Fibroblast of mammary gland (primary cell): ENCODE measurements at regions not wholly inside any gene's neighbourhood (a gene's known extent, or its start where the extent isn't known, plus 50 kb on each side); places are given as distances from the start of the nearest gene placed in this dataset.

Experiments used
- DNase-seq: peaks from one replicate; pipeline ENCODE4 v3.0.0-alpha.2; 2010; ENCODE audit warnings: low read depth
- H3K4me3 ChIP-seq: 2 replicates; pipeline ENCODE4 v1.5.1; 2011; ENCODE audit warnings: low read depth, mild to moderate bottlenecking, low read length, moderate library complexity; ENCODE audit not compliant: control insufficient read depth
- TF ChIP-seq, protein P1 (sequence below): conservative IDR thresholded peaks from 2 replicates; pipeline ENCODE4 v1.5.1; 2011; ENCODE audit warnings: low read depth, low read length, inconsistent platforms; ENCODE audit not compliant: control insufficient read depth, insufficient read depth

DNA sequence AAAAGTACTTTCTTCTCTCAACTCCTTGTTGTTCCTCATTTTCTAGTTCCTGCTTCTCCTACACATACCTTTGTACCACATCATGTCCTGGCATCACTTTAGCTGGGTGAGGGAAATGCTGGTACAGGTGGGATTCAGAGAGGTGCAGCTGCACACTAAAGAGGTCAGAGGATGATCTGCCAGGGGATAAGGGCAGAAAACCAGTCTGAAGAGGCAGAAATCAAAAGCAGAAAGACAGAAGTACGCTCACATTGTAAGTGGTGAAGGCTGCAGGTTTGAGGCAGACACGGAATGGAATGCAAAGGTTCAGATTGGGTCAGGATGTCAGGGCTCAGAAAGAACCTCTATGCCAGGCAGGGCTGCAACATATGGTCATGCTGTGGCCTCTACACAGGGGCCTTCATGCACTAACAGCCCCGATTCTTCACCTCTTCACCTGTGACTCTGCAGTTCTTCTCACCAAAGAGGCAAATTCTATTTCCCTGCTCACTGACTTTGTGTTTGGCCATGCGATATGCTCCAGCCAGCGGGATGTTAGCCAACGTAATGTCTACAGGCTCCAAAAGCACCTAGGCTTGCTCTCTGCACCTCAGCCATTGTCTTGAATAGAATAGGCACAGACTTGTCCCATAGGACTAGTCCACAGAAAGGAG lies 373.7 kb downstream of the NXPE2 start:
- TF ChIP-seq, protein P1, sequence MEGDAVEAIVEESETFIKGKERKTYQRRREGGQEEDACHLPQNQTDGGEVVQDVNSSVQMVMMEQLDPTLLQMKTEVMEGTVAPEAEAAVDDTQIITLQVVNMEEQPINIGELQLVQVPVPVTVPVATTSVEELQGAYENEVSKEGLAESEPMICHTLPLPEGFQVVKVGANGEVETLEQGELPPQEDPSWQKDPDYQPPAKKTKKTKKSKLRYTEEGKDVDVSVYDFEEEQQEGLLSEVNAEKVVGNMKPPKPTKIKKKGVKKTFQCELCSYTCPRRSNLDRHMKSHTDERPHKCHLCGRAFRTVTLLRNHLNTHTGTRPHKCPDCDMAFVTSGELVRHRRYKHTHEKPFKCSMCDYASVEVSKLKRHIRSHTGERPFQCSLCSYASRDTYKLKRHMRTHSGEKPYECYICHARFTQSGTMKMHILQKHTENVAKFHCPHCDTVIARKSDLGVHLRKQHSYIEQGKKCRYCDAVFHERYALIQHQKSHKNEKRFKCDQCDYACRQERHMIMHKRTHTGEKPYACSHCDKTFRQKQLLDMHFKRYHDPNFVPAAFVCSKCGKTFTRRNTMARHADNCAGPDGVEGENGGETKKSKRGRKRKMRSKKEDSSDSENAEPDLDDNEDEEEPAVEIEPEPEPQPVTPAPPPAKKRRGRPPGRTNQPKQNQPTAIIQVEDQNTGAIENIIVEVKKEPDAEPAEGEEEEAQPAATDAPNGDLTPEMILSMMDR: no peak
- no peak for DNase-seq
- H3K4me3 ChIP-seq: no peak overlapping the region

DNA sequence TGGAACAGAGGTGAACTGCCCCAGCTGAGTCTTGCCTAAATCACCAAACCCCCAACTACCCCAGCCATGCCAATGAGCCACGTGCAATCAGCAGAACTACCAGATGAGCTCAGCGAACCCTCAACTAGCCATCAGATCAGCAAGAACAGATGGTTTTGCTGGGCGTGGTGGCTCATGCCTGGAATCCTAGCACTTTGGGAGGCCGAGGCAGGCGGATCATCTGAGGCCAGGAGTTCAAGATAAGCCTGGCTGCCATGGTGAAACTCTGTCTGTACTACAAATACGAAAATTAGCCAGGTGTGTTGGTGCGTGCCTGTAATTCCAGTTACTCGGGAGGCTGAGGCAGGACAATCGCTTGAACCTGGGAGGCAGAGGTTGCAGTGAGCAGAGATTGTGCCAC lies 374.3 kb downstream of the NXPE2 start:
- no peak for DNase-seq
- H3K4me3 ChIP-seq: no peak overlapping the region
- TF ChIP-seq, protein P1: no peak

DNA sequence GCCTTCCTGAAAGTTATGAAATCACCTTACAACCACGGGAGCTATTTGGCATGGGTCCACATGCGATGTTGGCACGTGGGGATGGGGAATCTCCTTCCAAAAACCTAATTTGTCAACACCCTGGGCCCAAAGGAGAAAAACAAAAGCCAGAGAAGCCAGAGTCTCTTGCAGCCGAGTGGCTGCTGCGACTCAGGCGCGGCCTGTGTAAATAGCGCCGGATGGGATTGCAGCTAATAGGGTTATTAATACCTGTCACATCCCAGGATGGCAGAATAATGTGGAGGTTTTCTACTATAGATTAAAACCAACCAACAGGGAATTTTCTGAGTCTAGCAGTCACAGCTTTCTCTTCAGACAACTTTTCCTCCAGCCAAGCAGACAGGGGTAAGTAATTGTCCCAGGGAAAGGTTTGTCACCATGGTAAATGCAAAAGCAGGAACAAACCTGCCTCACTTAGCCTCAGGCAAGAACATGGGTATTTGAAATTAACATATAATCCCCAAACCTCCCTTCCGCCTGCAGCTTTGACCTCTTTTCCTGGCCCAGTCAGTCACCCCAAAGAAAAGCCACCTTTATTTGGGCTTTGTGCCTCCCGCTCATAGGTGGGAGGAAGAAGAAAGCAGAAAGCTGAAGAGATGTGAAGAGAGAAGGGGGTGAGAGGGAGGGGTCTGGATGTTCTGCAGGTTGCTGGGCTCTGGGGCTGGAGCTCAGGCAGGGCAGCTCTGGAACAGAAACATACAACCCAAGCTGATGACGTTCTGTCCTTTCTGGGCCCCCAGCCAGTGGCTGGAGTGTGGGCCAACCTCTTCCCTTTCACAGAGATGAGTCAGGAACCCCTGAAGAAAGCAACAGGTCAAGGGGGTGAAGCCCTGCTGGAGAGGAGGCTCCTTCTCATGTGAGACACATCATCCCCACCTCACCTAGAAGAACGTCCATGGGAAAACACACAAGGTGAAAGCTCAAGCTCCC lies 376.5 kb downstream of the NXPE2 start:
- no peak for DNase-seq
- no peak overlapping the region for H3K4me3 ChIP-seq
- TF ChIP-seq, protein P1: no peak

DNA sequence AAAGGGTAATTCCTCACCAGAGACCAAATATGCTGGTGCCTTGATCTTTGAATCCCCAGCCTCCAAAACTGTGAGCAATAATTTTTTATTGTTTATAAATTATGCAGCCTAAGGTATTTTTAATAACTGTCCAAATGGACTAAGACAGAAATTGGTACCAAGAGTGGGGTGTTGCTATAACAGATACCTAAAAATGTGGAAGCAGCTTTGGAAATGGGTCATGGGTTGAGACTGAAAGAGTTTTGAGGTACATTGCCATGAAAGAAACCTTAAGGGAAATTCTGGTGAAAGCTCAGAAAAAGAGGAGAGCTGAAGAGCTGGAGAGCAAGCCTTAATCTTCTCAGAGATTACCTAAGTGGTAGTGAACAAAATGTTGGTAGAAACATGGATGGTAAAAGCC lies 378.2 kb downstream of the NXPE2 start:
- TF ChIP-seq, protein P1: no peak
- DNase-seq: no peak
- H3K4me3 ChIP-seq: no peak overlapping the region

GRCh38 chr11:115060840-115061239 lies 382.5 kb downstream of the NXPE2 start:
- no peak for DNase-seq
- no peak overlapping the region for H3K4me3 ChIP-seq
- TF ChIP-seq, protein P1: no peak

DNA sequence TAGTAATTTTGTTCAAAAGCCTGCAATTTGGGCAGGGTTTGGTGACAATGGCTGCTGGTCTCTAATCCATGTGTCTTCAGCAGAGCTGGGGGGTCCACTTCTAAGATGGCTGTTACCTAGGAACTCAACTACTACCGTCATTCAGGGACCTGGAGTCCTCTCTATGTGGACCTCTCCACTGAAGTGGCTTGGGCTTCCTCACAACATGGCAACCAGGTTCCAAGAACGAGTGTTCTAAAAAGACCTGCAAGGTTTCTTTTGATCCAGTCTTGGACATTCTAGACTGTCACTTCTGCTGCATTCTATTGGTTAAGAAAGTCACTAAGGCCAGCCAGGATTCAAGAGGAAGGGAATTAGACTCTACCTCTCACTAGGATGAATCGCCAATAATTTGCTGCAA lies 387.0 kb downstream of the NXPE2 start:
- TF ChIP-seq, protein P1: no peak
- H3K4me3 ChIP-seq: no peak overlapping the region
- DNase-seq: no peak
